GM12878 (cell line): ENCODE measurements at regions not wholly inside any gene's neighbourhood (a gene's known extent, or its start where the extent isn't known, plus 50 kb on each side); places are given as distances from the start of the nearest gene placed in this dataset.

ENCODE experiments used
- ATAC-seq: fragments of 200-7000 bp; cut with Tn5 transposase; 3 replicates; pipeline ENCODE4 v1.9.1; 2020; ENCODE audit warnings: mild to moderate bottlenecking, moderate library complexity
- BruUV-seq: library from RNA; stranded (reverse); fragments of 400-500 nt; replicated peaks from 2 replicates; lab custom pipeline; 2021; lab: Mats Ljungman, UMichigan
- CTCF ChIA-PET: fragments of 300-600 bp; sonication (Branson Sonifier 250); formaldehyde crosslinking; extraction: SDS; loops from one replicate; lab custom pipeline; 2021; ENCODE audit warnings: inconsistent platforms; lab: Yijun Ruan, JAX
- POLR2A ChIA-PET: fragments of 350-600 bp; formaldehyde crosslinking; extraction: SDS; loops from one replicate; lab custom pipeline; 2021; ENCODE audit warnings: inconsistent platforms; lab: Charles Lee
- RAD21 ChIA-PET: fragments of 300-600 bp; sonication (Branson Sonifier 250); formaldehyde crosslinking; loops from one replicate; lab custom pipeline; 2023; ENCODE audit warnings: antibody characterized with exemption; ENCODE audit not compliant: unreplicated experiment; lab: Charles Lee
- SMC1A ChIA-PET: fragments of 300-600 bp; sonication (Branson Sonifier 250); formaldehyde crosslinking; loops from one replicate; lab custom pipeline; 2023; ENCODE audit not compliant: unreplicated experiment, uncharacterized antibody; lab: Charles Lee
- DNase-seq: peaks from one replicate; pipeline ENCODE4 v3.0.0-alpha.2; 2011; ENCODE audit warnings: low read depth, low spot score
- FAIRE-seq: peaks from 3 replicates; lab custom pipeline; 2011; peaks lifted over from hg19 to GRCh38; lab: Jason Lieb, UNC
- H2AFZ ChIP-seq: 2 replicates; pipeline ENCODE4 v1.6.0; 2011; ENCODE audit warnings: low read depth, low read length, control low read depth; ENCODE audit not compliant: control insufficient read depth
- H3K27ac ChIP-seq: 2 replicates; pipeline ENCODE4 v1.5.1; 2011; ENCODE audit warnings: control low read depth; ENCODE audit not compliant: control insufficient read depth, insufficient read depth
- H3K27me3 ChIP-seq, 2 experiments: replicated peaks in 1 of 2; 2 replicates each; pipeline versions ENCODE4 v1.6.0 to v1.6.1; 2011; ENCODE audit warnings: low read length in 1 of 2; ENCODE audit not compliant: control insufficient read depth in 2 of 2, insufficient read depth in 2 of 2
- H3K36me3 ChIP-seq, 2 experiments: 2 replicates each; pipeline ENCODE4 v1.5.1; 2011; ENCODE audit warnings: low read length in 1 of 2; ENCODE audit not compliant: control insufficient read depth in 2 of 2, insufficient read depth in 2 of 2
- H3K4me1 ChIP-seq: 2 replicates; pipeline ENCODE4 v1.6.1; 2011; ENCODE audit warnings: mild to moderate bottlenecking, low read length, moderate library complexity, mixed read lengths; ENCODE audit not compliant: control insufficient read depth, insufficient read depth
- H3K4me2 ChIP-seq: 2 replicates; pipeline ENCODE4 v1.6.0; 2011; ENCODE audit warnings: control low read depth; ENCODE audit not compliant: control insufficient read depth, insufficient read depth
- H3K4me3 ChIP-seq: fragments of 200-600 bp; sonication (generic); 2 replicates; pipeline ENCODE4 v1.5.1; 2016
- H3K79me2 ChIP-seq: 2 replicates; pipeline ENCODE4 v1.6.0; 2011; ENCODE audit warnings: low read length; ENCODE audit not compliant: control insufficient read depth, insufficient read depth
- H3K9ac ChIP-seq: 2 replicates; pipeline ENCODE4 v1.8.0; 2011; ENCODE audit warnings: low read length, control low read depth, mixed read lengths; ENCODE audit not compliant: control insufficient read depth, insufficient read depth
- H3K9me3 ChIP-seq: replicated peaks from 3 replicates; pipeline ENCODE4 v1.5.1; 2011; ENCODE audit warnings: mild to moderate bottlenecking, low read length; ENCODE audit not compliant: control insufficient read depth, insufficient read depth
- H4K20me1 ChIP-seq: 2 replicates; pipeline ENCODE4 v1.6.0; 2011; ENCODE audit not compliant: control insufficient read depth, insufficient read depth
- CHD4 ChIP-seq: fragments of 200-600 bp; sonication (generic); IDR thresholded peaks from 2 replicates; pipeline ENCODE4 v1.6.1; 2016; ENCODE audit warnings: mild to moderate bottlenecking
- DPF2 ChIP-seq: fragments of 450-650 bp; IDR thresholded peaks from 2 replicates; pipeline ENCODE4 v1.6.1; 2017; ENCODE audit warnings: mild to moderate bottlenecking
- EED ChIP-seq: sonication (generic); IDR thresholded peaks from 2 replicates; pipeline ENCODE4 v1.6.1; 2016; ENCODE audit warnings: antibody characterized with exemption, low read depth
- EGR1 ChIP-seq, 2 experiments: IDR thresholded peaks; 1 replicate in 1 of 2; 2 replicates in 1 of 2; pipeline ENCODE4 v1.6.1; 2011 to 2012; ENCODE audit warnings: low read depth in 2 of 2, low read length in 2 of 2, borderline replicate concordance in 1 of 2, mild to moderate bottlenecking in 1 of 2, moderate library complexity in 1 of 2
- ESRRA ChIP-seq: IDR thresholded peaks from 2 replicates; pipeline ENCODE4 v1.6.1; 2012; ENCODE audit warnings: mild to moderate bottlenecking, low read length, improper control_type of control experiment
- JUNB ChIP-seq: IDR thresholded peaks from 2 replicates; pipeline ENCODE4 v1.6.1; 2016; ENCODE audit warnings: antibody characterized with exemption, mild to moderate bottlenecking
- MEF2A ChIP-seq: IDR thresholded peaks from 2 replicates; pipeline ENCODE4 v1.6.1; 2011; ENCODE audit warnings: low read depth, mild to moderate bottlenecking, low read length, moderate library complexity; ENCODE audit not compliant: insufficient read depth
- POLR2AphosphoS5 ChIP-seq: IDR thresholded peaks from 2 replicates; pipeline ENCODE4 v1.6.1; 2011; ENCODE audit warnings: mild to moderate bottlenecking, low read length, inconsistent platforms
- SP1 ChIP-seq: IDR thresholded peaks from one replicate; pipeline ENCODE4 v1.6.1; 2011; ENCODE audit warnings: low read depth, low read length
- ZNF384 ChIP-seq: IDR thresholded peaks from 2 replicates; pipeline ENCODE4 v1.6.1; 2012; ENCODE audit warnings: low read depth, mild to moderate bottlenecking, low read length, improper control_type of control experiment, borderline replicate concordance
- WGBS: methylation state at CpG from one replicate; pipeline ENCODE4 v1.1.6; 2016; ENCODE audit warnings: low lambda C conversion rate; ENCODE audit not compliant: insufficient replicate concordance, insufficient coverage; ENCODE audit errors: missing lambda C conversion rate; 5-methylcytosine and 5-hydroxymethylcytosine counted together
- in situ Hi-C: fragments of 300-500 bp; cut with MboI; formaldehyde crosslinking; loops from 9 replicates; pipeline ENCODE4 v1.14.3; 2018; ENCODE audit warnings: mixed read lengths
- intact Hi-C: fragments of 100-400 bp; cut with micrococcal nuclease; formaldehyde crosslinking; loops from one replicate; pipeline ENCODE4 v1.14.2; 2022; ENCODE audit not compliant: unreplicated experiment
- TF ChIP-seq, protein P1 (sequence below): fragments of 450-650 bp; IDR thresholded peaks from 2 replicates; pipeline ENCODE4 v1.6.1; 2018; ENCODE audit warnings: borderline replicate concordance, mild to moderate bottlenecking; ENCODE audit not compliant: partially characterized antibody

DNA sequence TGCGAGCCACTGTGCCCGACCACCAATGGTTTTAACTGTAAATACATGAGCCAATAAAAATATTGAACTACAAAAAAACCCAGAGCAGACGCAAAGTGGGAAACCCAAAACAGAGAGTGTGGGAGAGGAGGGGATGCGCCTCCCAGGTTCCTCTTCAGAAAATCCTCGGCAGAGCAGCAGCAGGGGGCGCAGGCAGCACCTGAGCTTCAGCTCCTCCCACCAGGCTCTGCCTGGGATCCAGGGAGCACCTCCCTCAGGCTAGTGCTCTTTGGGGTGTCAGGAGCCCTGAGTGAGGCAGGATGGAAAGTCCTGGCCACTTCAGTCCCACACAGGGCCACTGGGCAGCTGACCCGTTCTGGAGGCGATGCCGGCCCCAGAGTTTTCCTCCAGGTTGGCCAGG lies 536.9 kb upstream of the CDH4 start:
- no peak for FAIRE-seq

More for the DNA sequence above, 536.9 kb upstream of the CDH4 start:
- Histone ChIP-seq H3K4me3 (no peak overlapping the region), H2AFZ (no peak overlapping the region), H3K27ac (no peak overlapping the region), H3K36me3 (no peaks in the 10 kb centered on the region), H3K4me1 (no peaks in the 10 kb centered on the region), H3K9me3 (no peaks in the 10 kb centered on the region), H3K4me2 (no peak overlapping the region), H3K9ac (no peak overlapping the region), H4K20me1 (no peaks in the 10 kb centered on the region), H3K27me3 (no peaks in the 10 kb centered on the region), H3K79me2 (no peaks in the 10 kb centered on the region)
- in situ Hi-C loops (no loop called here), intact Hi-C loops (no loop called here)
- no peak for TF ChIP-seq JUNB
- TF ChIP-seq CHD4: no peak
- no peak for TF ChIP-seq POLR2AphosphoS5
- TF ChIP-seq MEF2A: no peak
- TF ChIP-seq DPF2: no peak
- no peak for TF ChIP-seq ESRRA
- no peak for TF ChIP-seq EED
- TF ChIP-seq SP1: no peak
- TF ChIP-seq, protein P1, sequence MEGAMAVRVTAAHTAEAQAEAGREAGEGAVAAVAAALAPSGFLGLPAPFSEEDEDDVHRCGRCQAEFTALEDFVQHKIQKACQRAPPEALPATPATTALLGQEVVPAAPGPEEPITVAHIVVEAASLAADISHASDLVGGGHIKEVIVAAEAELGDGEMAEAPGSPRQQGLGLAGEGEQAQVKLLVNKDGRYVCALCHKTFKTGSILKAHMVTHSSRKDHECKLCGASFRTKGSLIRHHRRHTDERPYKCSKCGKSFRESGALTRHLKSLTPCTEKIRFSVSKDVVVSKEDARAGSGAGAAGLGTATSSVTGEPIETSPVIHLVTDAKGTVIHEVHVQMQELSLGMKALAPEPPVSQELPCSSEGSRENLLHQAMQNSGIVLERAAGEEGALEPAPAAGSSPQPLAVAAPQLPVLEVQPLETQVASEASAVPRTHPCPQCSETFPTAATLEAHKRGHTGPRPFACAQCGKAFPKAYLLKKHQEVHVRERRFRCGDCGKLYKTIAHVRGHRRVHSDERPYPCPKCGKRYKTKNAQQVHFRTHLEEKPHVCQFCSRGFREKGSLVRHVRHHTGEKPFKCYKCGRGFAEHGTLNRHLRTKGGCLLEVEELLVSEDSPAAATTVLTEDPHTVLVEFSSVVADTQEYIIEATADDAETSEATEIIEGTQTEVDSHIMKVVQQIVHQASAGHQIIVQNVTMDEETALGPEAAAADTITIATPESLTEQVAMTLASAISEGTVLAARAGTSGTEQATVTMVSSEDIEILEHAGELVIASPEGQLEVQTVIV: no peak
- TF ChIP-seq EGR1 (IDR thresholded peaks at IDR 0.05; ENCODE audit: borderline replicate concordance in 1 of 2, low read depth in 2 of 2, low read length in 2 of 2): no peak
- TF ChIP-seq ZNF384: no peak
- RAD21 ChIA-PET: no interaction called here
- CTCF ChIA-PET: interaction anchor here (0.5 kb wide), 1 partner anchor 256 kb away, joined by 3 read pairs; no protein-coding TSS in a partner anchor
- SMC1A ChIA-PET: no interaction called here
- DNase-seq (no peak), ATAC-seq (no peak)
- POLR2A ChIA-PET: interaction anchor here (0.6 kb wide), 1 partner anchor 642 kb away, joined by 4 read pairs; no protein-coding TSS in a partner anchor
- no TSS peak for BruUV-seq
- WGBS: 68% methylated on average over 9 of the region's 9 CpGs
